HepG2 (cell line): ENCODE measurements at regions not wholly inside any gene's neighbourhood (a gene's known extent, or its start where the extent isn't known, plus 50 kb on each side); places are given as distances from the start of the nearest gene placed in this dataset.

ENCODE experiments used
- RXRB ChIP-seq: IDR thresholded peaks from 2 replicates; pipeline ENCODE4 v1.6.1; 2016; ENCODE audit warnings: borderline replicate concordance, missing genetic modification reagents, missing compliant biosample characterization
- TF ChIP-seq, protein P1 (sequence below): sonication (generic); formaldehyde crosslinking; IDR thresholded peaks from 2 replicates; pipeline ENCODE4 v1.5.0; 2020; ENCODE audit warnings: mild to moderate bottlenecking, missing genetic modification reagents, moderate library complexity

DNA sequence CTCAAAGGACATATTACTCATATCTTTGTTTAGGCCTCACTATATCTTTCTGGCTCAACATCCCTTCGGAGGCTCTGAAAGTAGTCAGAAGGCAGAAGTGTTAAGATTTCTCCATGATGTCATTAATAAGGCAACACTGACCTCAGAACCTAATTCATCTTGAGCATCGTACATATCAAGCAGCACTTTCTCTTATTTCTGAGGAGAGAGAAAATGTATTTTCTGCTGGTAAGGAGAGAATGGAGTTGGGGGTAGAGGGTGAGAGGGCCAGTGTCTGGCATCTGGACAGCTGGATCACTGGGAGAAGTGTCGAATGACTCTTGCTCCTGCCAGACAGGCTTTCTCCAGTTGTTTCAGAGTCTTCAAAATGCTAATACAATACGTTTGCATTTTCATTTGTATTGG, 213.2 kb upstream of the PRICKLE1 start:
- TF ChIP-seq RXRB, result no peak
- TF ChIP-seq, protein P1, sequence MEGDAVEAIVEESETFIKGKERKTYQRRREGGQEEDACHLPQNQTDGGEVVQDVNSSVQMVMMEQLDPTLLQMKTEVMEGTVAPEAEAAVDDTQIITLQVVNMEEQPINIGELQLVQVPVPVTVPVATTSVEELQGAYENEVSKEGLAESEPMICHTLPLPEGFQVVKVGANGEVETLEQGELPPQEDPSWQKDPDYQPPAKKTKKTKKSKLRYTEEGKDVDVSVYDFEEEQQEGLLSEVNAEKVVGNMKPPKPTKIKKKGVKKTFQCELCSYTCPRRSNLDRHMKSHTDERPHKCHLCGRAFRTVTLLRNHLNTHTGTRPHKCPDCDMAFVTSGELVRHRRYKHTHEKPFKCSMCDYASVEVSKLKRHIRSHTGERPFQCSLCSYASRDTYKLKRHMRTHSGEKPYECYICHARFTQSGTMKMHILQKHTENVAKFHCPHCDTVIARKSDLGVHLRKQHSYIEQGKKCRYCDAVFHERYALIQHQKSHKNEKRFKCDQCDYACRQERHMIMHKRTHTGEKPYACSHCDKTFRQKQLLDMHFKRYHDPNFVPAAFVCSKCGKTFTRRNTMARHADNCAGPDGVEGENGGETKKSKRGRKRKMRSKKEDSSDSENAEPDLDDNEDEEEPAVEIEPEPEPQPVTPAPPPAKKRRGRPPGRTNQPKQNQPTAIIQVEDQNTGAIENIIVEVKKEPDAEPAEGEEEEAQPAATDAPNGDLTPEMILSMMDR (CRISPR knock-in tag), result no peak
